IMR-90 (cell line): ENCODE measurements at regions not wholly inside any gene's neighbourhood (a gene's known extent, or its start where the extent isn't known, plus 50 kb on each side); places are given as distances from the start of the nearest gene placed in this dataset.

Source experiments
- ATAC-seq: fragments of 200-7000 bp; cut with Tn5 transposase; 2 replicates; pipeline ENCODE4 v1.9.1; 2020; ENCODE audit warnings: low read depth, mild to moderate bottlenecking, moderate library complexity
- BruUV-seq: library from RNA; stranded (reverse); fragments of 400-500 nt; replicated peaks from 2 replicates; lab custom pipeline; 2021; lab: Mats Ljungman, UMichigan
- CTCF ChIA-PET: fragments of 300-600 bp; formaldehyde crosslinking; extraction: SDS; loops from one replicate; lab custom pipeline; 2021; ENCODE audit warnings: antibody characterized with exemption; lab: Yijun Ruan, JAX
- POLR2A ChIA-PET: fragments of 300-600 bp; sonication (Branson Sonifier 250); formaldehyde crosslinking; loops from one replicate; lab custom pipeline; 2022; ENCODE audit warnings: antibody characterized with exemption; ENCODE audit not compliant: unreplicated experiment; lab: Charles Lee
- DNase-seq: peaks from one replicate; pipeline ENCODE4 v3.0.0; 2013
- H2AFZ ChIP-seq: replicated peaks from 2 replicates; pipeline ENCODE3; 2013; ENCODE audit warnings: low read length, mild to moderate bottlenecking; ENCODE audit not compliant: poor library complexity
- H2AK5ac ChIP-seq: 2 replicates; pipeline ENCODE4 v1.6.1; 2013; ENCODE audit warnings: low read depth, low read length, inconsistent platforms
- H2AK9ac ChIP-seq: replicated peaks from 2 replicates; pipeline ENCODE3; 2013; ENCODE audit warnings: mild to moderate bottlenecking, low read depth, low read length, moderate library complexity; ENCODE audit not compliant: poor library complexity
- H2BK120ac ChIP-seq: 2 replicates; pipeline ENCODE4 v1.6.1; 2013; ENCODE audit warnings: low read depth, low read length, inconsistent platforms
- H2BK15ac ChIP-seq: 3 replicates; pipeline ENCODE4 v1.6.1; 2013; ENCODE audit warnings: low read depth, low read length, inconsistent platforms
- H2BK20ac ChIP-seq: 2 replicates; pipeline ENCODE4 v1.6.1; 2013; ENCODE audit warnings: low read depth, mild to moderate bottlenecking, inconsistent platforms, low read length, moderate library complexity
- H2BK5ac ChIP-seq: 2 replicates; pipeline ENCODE4 v1.6.1; 2013; ENCODE audit warnings: mild to moderate bottlenecking, low read depth, low read length, inconsistent platforms; ENCODE audit not compliant: poor library complexity, severe bottlenecking
- H3K14ac ChIP-seq: replicated peaks from 2 replicates; pipeline ENCODE4 v1.6.1; 2013; ENCODE audit warnings: low read depth, low read length, inconsistent platforms
- H3K18ac ChIP-seq: 2 replicates; pipeline ENCODE4 v1.6.1; 2013; ENCODE audit warnings: low read depth, low read length, control low read depth
- H3K23ac ChIP-seq: 2 replicates; pipeline ENCODE4 v1.6.1; 2013; ENCODE audit warnings: low read depth, low read length, inconsistent platforms
- H3K27ac ChIP-seq: 2 replicates; pipeline ENCODE4 v1.5.1; 2013; ENCODE audit warnings: mild to moderate bottlenecking, control low read depth, low read length; ENCODE audit not compliant: insufficient read depth
- H3K27me3 ChIP-seq: 2 replicates; pipeline ENCODE4 v1.6.1; 2013; ENCODE audit warnings: low read length; ENCODE audit not compliant: control insufficient read depth, insufficient read depth
- H3K36me3 ChIP-seq: 2 replicates; pipeline ENCODE4 v1.6.1; 2013; ENCODE audit warnings: low read length, mixed read lengths; ENCODE audit not compliant: control insufficient read depth, insufficient read depth
- H3K4ac ChIP-seq: 2 replicates; pipeline ENCODE4 v1.6.1; 2013; ENCODE audit warnings: low read depth, low read length, inconsistent platforms
- H3K4me1 ChIP-seq: 2 replicates; pipeline ENCODE4 v1.6.1; 2013; ENCODE audit warnings: low read length, mixed read lengths; ENCODE audit not compliant: control insufficient read depth, insufficient read depth
- H3K4me2 ChIP-seq: 2 replicates; pipeline ENCODE4 v1.6.1; 2013; ENCODE audit warnings: low read depth, mild to moderate bottlenecking, control low read depth, low read length, moderate library complexity
- H3K4me3 ChIP-seq: 2 replicates; pipeline ENCODE4 v1.5.1; 2013; ENCODE audit warnings: low read depth, mild to moderate bottlenecking, control low read depth, low read length, moderate library complexity; ENCODE audit not compliant: insufficient read depth
- H3K56ac ChIP-seq: 2 replicates; pipeline ENCODE4 v1.6.1; 2013; ENCODE audit warnings: low read length, inconsistent platforms; ENCODE audit not compliant: insufficient read depth; ENCODE audit errors: extremely low read depth
- H3K79me1 ChIP-seq, 2 experiments: 2 replicates each; pipeline ENCODE4 v1.6.1; 2013; ENCODE audit warnings: low read length in 2 of 2, inconsistent platforms in 1 of 2, low read depth in 1 of 2
- H3K9ac ChIP-seq: 2 replicates; pipeline ENCODE4 v1.6.1; 2013; ENCODE audit warnings: low read depth, low read length, control low read depth
- H3K9me1 ChIP-seq: 2 replicates; pipeline ENCODE4 v1.6.1; 2013; ENCODE audit warnings: low read length, inconsistent platforms; ENCODE audit not compliant: insufficient read depth
- H3K9me3 ChIP-seq: 2 replicates; pipeline ENCODE4 v1.6.1; 2013; ENCODE audit warnings: low read length; ENCODE audit not compliant: control insufficient read depth, insufficient read depth
- H4K20me1 ChIP-seq: 2 replicates; pipeline ENCODE4 v1.6.1; 2013; ENCODE audit warnings: low read length, inconsistent platforms; ENCODE audit not compliant: insufficient read depth
- H4K5ac ChIP-seq: 2 replicates; pipeline ENCODE4 v1.6.1; 2013; ENCODE audit warnings: mild to moderate bottlenecking, low read depth, low read length, control low read depth
- H4K8ac ChIP-seq, 2 experiments: 2 replicates each; pipeline ENCODE4 v1.6.1; 2013; ENCODE audit warnings: low read depth in 2 of 2, low read length in 2 of 2, control low read depth in 1 of 2, inconsistent platforms in 1 of 2
- H4K91ac ChIP-seq: 2 replicates; pipeline ENCODE4 v1.6.1; 2013; ENCODE audit warnings: low read depth, low read length, inconsistent platforms; ENCODE audit not compliant: insufficient read depth
- MAZ ChIP-seq: IDR thresholded peaks from 2 replicates; pipeline ENCODE4 v1.6.1; 2012; ENCODE audit warnings: low read depth, mild to moderate bottlenecking, low read length, improper control_type of control experiment, moderate library complexity, borderline replicate concordance
- POLR2A ChIP-seq: IDR thresholded peaks from 2 replicates; pipeline ENCODE4 v1.6.1; 2012; ENCODE audit warnings: mild to moderate bottlenecking, low read depth, low read length
- SMC3 ChIP-seq: fragments of 150-350 bp; IDR thresholded peaks from 2 replicates; pipeline ENCODE4 v1.6.1; 2016; ENCODE audit warnings: low read depth, mild to moderate bottlenecking, antibody characterized with exemption, low read length, moderate library complexity
- WGBS, 2 experiments: methylation state at CpG; one replicate each; pipeline versions ENCODE4 v1.1.5 to v1.1.7; 2013; ENCODE audit warnings: missing lambda C conversion rate in 2 of 2; ENCODE audit not compliant: insufficient read length in 1 of 2; ENCODE audit errors: extremely low coverage in 2 of 2; 5-methylcytosine and 5-hydroxymethylcytosine counted together
- dilution Hi-C: fragments of 300-500 bp; cut with HindIII; formaldehyde crosslinking; loops from one replicate; pipeline ENCODE4 v1.14.3; 2018; ENCODE audit warnings: low sequenced_read_pairs; ENCODE audit not compliant: unreplicated experiment
- in situ Hi-C: fragments of 300-500 bp; cut with MboI; formaldehyde crosslinking; loops from 3 replicates; pipeline ENCODE4 v1.14.3; 2019; ENCODE audit warnings: low sequenced_read_pairs, inconsistent platforms, mixed read lengths
- intact Hi-C: fragments of 100-400 bp; cut with micrococcal nuclease; formaldehyde crosslinking; loops from 2 replicates; pipeline ENCODE4 v1.10.0; 2022
- TF ChIP-seq, protein P1 (sequence below): fragments of 150-350 bp; IDR thresholded peaks from 2 replicates; pipeline ENCODE4 v1.6.1; 2017; ENCODE audit warnings: mild to moderate bottlenecking, antibody characterized with exemption, low read length, low read depth
- TF ChIP-seq, protein P2 (sequence below): fragments of 150-350 bp; IDR thresholded peaks from 2 replicates; pipeline ENCODE4 v1.6.1; 2016; ENCODE audit warnings: low read depth, mild to moderate bottlenecking, low read length, moderate library complexity, borderline replicate concordance

DNA sequence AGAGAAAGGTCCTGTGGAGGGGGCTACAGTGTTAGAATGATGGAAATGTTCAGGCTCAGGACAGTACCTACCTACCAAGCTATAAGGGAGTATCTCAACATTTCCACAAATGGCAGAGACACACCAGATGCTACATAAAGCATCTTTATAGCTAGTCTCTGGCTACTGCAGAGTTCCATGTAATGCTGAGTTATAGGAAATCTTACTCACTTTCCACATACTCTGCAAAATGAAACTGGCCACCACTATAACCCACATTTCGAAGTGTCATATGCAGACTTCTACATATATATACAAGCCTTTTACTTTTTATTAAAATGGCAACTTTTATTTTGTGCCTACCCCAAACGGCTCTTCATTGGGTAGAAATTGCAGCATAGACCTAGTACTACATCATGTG is 85.5 kb downstream of the FAS start:
- H4K91ac ChIP-seq = no peak overlapping the region
- no peak overlapping the region for H2AK5ac ChIP-seq
- no peak overlapping the region for H3K23ac ChIP-seq
- H3K79me1 ChIP-seq = no peaks in the 10 kb centered on the region
- dilution Hi-C loops = no loop called here
- H2BK5ac ChIP-seq = no peak overlapping the region
- WGBS, 2 experiments = no CpG with 5 or more reads among the region's 2 CpGs
- no peak overlapping the region for H3K56ac ChIP-seq
- TF ChIP-seq SMC3 (no peak), POLR2A (no peak), MAZ (no peak)
- TF ChIP-seq, protein P1, sequence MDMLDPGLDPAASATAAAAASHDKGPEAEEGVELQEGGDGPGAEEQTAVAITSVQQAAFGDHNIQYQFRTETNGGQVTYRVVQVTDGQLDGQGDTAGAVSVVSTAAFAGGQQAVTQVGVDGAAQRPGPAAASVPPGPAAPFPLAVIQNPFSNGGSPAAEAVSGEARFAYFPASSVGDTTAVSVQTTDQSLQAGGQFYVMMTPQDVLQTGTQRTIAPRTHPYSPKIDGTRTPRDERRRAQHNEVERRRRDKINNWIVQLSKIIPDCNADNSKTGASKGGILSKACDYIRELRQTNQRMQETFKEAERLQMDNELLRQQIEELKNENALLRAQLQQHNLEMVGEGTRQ = no peak
- TF ChIP-seq, protein P2, sequence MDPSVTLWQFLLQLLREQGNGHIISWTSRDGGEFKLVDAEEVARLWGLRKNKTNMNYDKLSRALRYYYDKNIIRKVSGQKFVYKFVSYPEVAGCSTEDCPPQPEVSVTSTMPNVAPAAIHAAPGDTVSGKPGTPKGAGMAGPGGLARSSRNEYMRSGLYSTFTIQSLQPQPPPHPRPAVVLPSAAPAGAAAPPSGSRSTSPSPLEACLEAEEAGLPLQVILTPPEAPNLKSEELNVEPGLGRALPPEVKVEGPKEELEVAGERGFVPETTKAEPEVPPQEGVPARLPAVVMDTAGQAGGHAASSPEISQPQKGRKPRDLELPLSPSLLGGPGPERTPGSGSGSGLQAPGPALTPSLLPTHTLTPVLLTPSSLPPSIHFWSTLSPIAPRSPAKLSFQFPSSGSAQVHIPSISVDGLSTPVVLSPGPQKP = no peak
- no peaks in the 10 kb centered on the region; the same call in 1 of the 2 replicates for H3K9me1 ChIP-seq
- H3K4ac ChIP-seq = no peak overlapping the region
- no peak overlapping the region for H3K27ac ChIP-seq
- ChIA-PET POLR2A (no interaction called here), CTCF (interaction anchor here (0.5 to 1.3 kb wide), 2 partner anchors 10 to 12 kb away, joined by 3 to 4 read pairs; no protein-coding TSS in a partner anchor)
- H3K4me1 ChIP-seq = peaks cover 5% of the 10 kb centered on the region
- H3K9me3 ChIP-seq = no peaks in the 10 kb centered on the region
- no peak overlapping the region for H2AFZ ChIP-seq
- no peak overlapping the region for H3K18ac ChIP-seq
- H2BK15ac ChIP-seq = no peak overlapping the region
- no peak overlapping the region for H2BK120ac ChIP-seq
- H3K4me3 ChIP-seq = no peak overlapping the region
- ATAC-seq (no peak), DNase-seq (no peak)
- H3K27me3 ChIP-seq = no peaks in the 10 kb centered on the region; the same call in 1 of the 2 replicates
- H3K9ac ChIP-seq = no peak overlapping the region
- H2AK9ac ChIP-seq = no peak overlapping the region
- H4K8ac ChIP-seq = no peak overlapping the region
- intact Hi-C loops = no loop called here
- no peak overlapping the region for H3K4me2 ChIP-seq
- H3K14ac ChIP-seq = no peak overlapping the region
- H3K36me3 ChIP-seq = no peaks in the 10 kb centered on the region
- H2BK20ac ChIP-seq = no peak overlapping the region
- H4K20me1 ChIP-seq = no peaks in the 10 kb centered on the region
- in situ Hi-C loops = no loop called here
- no peak overlapping the region for H4K5ac ChIP-seq
- no TSS peak for BruUV-seq
